Fibroblast of lung (primary cell): ENCODE measurements at regions not wholly inside any gene's neighbourhood (a gene's known extent, or its start where the extent isn't known, plus 50 kb on each side); places are given as distances from the start of the nearest gene placed in this dataset.

Experiments used
- EZH2 ChIP-seq: IDR thresholded peaks from 2 replicates; pipeline ENCODE4 v1.5.1; 2012; ENCODE audit warnings: low read length, control low read depth, mild to moderate bottlenecking; ENCODE audit errors: missing control alignments
- TF ChIP-seq, protein P1 (sequence below), 2 donors: IDR thresholded peaks in 1 of 2; conservative IDR thresholded peaks in 1 of 2; 1 replicate in 1 of 2; 2 replicates in 1 of 2; pipeline ENCODE4 v1.5.1; 2011 to 2012; ENCODE audit warnings: low read length in 2 of 2, control low read depth in 1 of 2, inconsistent platforms in 1 of 2, low read depth in 1 of 2, mild to moderate bottlenecking in 1 of 2

GRCh38 chr3:72432246-72432645 is 416.0 kb downstream of the SHQ1 start:
- no peak for TF ChIP-seq EZH2
- TF ChIP-seq, protein P1, sequence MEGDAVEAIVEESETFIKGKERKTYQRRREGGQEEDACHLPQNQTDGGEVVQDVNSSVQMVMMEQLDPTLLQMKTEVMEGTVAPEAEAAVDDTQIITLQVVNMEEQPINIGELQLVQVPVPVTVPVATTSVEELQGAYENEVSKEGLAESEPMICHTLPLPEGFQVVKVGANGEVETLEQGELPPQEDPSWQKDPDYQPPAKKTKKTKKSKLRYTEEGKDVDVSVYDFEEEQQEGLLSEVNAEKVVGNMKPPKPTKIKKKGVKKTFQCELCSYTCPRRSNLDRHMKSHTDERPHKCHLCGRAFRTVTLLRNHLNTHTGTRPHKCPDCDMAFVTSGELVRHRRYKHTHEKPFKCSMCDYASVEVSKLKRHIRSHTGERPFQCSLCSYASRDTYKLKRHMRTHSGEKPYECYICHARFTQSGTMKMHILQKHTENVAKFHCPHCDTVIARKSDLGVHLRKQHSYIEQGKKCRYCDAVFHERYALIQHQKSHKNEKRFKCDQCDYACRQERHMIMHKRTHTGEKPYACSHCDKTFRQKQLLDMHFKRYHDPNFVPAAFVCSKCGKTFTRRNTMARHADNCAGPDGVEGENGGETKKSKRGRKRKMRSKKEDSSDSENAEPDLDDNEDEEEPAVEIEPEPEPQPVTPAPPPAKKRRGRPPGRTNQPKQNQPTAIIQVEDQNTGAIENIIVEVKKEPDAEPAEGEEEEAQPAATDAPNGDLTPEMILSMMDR (conservative IDR thresholded peaks at IDR 0.05 in 1 of 2, IDR thresholded peaks at IDR 0.05 in 1 of 2; ENCODE audit: low read depth in 1 of 2, low read length in 2 of 2) = no peak
